ENCODE measurements at regions not wholly inside any gene's neighbourhood (a gene's known extent, or its start where the extent isn't known, plus 50 kb on each side); places are given as distances from the start of the nearest gene placed in this dataset.

DNA sequence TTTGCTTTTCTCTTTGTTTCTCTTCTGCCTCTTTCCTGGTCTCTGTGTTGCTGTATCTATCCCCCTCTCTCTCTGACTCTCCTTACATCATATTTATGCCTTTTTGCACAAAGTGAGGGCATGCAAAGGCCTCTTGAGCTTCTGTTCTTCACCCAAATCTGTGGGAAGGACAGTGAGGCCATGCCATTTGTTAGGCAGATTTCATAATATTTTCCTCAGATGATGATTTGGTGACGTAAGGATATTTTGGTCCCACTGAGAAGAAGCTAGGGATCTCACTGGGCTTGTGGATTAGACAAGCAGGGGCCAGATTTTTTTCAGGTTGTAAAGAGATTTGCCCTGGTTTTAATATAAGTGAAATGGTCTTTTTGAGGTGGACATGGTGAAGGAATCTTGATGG is 249.4 kb upstream of the USP24 start:
- Histone ChIP-seq H3K9me3 (ENCODE audit: low read length) (no peaks in the 10 kb centered on the region), H4K20me1 (ENCODE audit: insufficient read depth, low read length) (no peaks in the 10 kb centered on the region), H3K36me3 (ENCODE audit: insufficient read depth, low read length) (no peaks in the 10 kb centered on the region), H3K4me3 (ENCODE audit: low read depth, low read length, poor library complexity, severe bottlenecking) (no peak overlapping the region), H2AFZ (ENCODE audit: low read length) (no peak overlapping the region), H3K4me1 (ENCODE audit: insufficient read depth, low read length, poor library complexity, severe bottlenecking) (no peaks in the 10 kb centered on the region), H3K4me2 (ENCODE audit: low read length) (no peak overlapping the region), H3K27ac (ENCODE audit: low read depth, low read length, poor library complexity, severe bottlenecking) (no peak overlapping the region), H3K79me2 (ENCODE audit: insufficient read depth, low read depth, low read length) (no peaks in the 10 kb centered on the region), H3K9me2 (ENCODE audit: insufficient read depth, low read length) (no peaks in the 10 kb centered on the region)
- POLR2A ChIA-PET: interaction anchor here (0.8 to 1.0 kb wide), 2 partner anchors 8 to 231 kb away, joined by 3 read pairs; no protein-coding TSS in a partner anchor
- CTCF ChIA-PET (ENCODE audit: unreplicated experiment): interaction anchor here (1.0 kb wide), 1 partner anchor 8 kb away, joined by 3 read pairs; no protein-coding TSS in a partner anchor
- intact Hi-C loops (cut with micrococcal nuclease; ENCODE audit: unreplicated experiment): no loop called here
- no TSS peak for BruUV-seq (replicated peaks)
- no peak for DNase-seq (ENCODE audit: low spot score)
- TF ChIP-seq, protein P1, sequence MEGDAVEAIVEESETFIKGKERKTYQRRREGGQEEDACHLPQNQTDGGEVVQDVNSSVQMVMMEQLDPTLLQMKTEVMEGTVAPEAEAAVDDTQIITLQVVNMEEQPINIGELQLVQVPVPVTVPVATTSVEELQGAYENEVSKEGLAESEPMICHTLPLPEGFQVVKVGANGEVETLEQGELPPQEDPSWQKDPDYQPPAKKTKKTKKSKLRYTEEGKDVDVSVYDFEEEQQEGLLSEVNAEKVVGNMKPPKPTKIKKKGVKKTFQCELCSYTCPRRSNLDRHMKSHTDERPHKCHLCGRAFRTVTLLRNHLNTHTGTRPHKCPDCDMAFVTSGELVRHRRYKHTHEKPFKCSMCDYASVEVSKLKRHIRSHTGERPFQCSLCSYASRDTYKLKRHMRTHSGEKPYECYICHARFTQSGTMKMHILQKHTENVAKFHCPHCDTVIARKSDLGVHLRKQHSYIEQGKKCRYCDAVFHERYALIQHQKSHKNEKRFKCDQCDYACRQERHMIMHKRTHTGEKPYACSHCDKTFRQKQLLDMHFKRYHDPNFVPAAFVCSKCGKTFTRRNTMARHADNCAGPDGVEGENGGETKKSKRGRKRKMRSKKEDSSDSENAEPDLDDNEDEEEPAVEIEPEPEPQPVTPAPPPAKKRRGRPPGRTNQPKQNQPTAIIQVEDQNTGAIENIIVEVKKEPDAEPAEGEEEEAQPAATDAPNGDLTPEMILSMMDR (conservative IDR thresholded peaks at IDR 0.05; ENCODE audit: low read length): no peak
- no peak for TF ChIP-seq EZH2phosphoT487 (IDR thresholded peaks at IDR 0.05; ENCODE audit: borderline replicate concordance, low read depth, low read length)

DNA sequence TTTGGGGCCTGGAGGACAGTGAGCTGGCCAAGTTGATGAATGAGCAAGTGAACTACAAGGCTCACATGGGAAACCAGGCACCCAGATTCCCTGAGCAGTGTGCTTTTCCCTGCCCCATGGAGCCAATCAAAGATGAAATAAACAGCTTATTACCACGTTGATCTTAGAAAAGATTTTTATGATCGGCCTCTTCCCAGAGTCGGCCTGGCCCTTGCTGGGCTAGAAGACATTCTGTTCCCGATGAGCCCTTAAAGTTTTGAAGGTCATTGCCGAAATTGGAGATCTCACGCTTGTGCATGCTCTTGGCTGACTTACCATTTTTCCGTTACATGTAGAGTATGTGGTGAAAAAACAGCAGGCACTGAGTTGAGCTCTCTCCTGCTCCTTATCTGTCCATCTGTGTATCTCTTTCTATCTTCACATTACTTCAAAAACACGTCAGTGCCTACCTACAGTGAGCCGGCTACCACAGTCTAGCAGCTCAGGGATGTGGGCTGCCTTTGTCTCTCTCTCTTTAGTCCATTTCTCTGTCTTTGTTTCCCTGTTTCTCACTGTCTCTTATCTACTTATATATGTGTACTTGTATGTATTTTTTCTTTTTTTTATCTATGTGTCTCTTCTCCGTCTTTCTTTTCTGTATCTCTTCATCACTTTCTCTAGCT is 248.8 kb upstream of the USP24 start:
- CTCF ChIA-PET (ENCODE audit: unreplicated experiment): interaction anchor here (1.0 kb wide), 1 partner anchor 9 kb away, joined by 3 read pairs; no protein-coding TSS in a partner anchor
- Histone ChIP-seq H3K79me2 (ENCODE audit: insufficient read depth, low read depth, low read length) (no peaks in the 10 kb centered on the region), H3K9me2 (ENCODE audit: insufficient read depth, low read length) (no peaks in the 10 kb centered on the region), H3K27ac (ENCODE audit: low read depth, low read length, poor library complexity, severe bottlenecking) (no peak overlapping the region), H3K4me3 (ENCODE audit: low read depth, low read length, poor library complexity, severe bottlenecking) (no peak overlapping the region), H3K9me3 (ENCODE audit: low read length) (no peaks in the 10 kb centered on the region), H3K4me1 (ENCODE audit: insufficient read depth, low read length, poor library complexity, severe bottlenecking) (no peaks in the 10 kb centered on the region), H2AFZ (ENCODE audit: low read length) (no peak overlapping the region), H4K20me1 (ENCODE audit: insufficient read depth, low read length) (no peaks in the 10 kb centered on the region), H3K36me3 (ENCODE audit: insufficient read depth, low read length) (no peaks in the 10 kb centered on the region), H3K4me2 (ENCODE audit: low read length) (no peak overlapping the region)
- TF ChIP-seq, protein P1 (conservative IDR thresholded peaks at IDR 0.05; ENCODE audit: low read length): no peak
- no peak for TF ChIP-seq EZH2phosphoT487 (IDR thresholded peaks at IDR 0.05; ENCODE audit: borderline replicate concordance, low read depth, low read length)
- POLR2A ChIA-PET: interaction anchor here (1.0 kb wide), 1 partner anchor 9 kb away, joined by 3 read pairs; no protein-coding TSS in a partner anchor
- intact Hi-C loops (cut with micrococcal nuclease; ENCODE audit: unreplicated experiment): no loop called here
- no peak for DNase-seq (ENCODE audit: low spot score)
- BruUV-seq (replicated peaks): no TSS peak

DNA sequence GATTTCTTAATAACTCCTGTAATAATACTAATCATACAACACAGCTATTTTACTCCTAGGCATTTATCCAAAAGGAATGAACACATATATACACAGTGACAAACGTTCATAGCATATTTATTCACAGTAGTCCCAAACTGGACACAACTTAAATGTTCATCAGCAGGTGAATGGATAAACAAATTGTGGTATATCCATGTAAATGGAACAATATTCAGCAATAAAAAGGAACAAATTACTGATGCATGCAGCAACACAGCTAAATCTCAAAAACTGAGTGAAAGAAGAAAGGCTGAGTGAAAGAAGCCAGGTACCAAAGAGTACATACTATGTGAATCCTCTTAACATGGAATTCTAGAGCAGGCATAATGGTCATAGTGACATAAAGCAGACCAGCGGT is 242.7 kb upstream of the USP24 start:
- Histone ChIP-seq H3K9me3 (ENCODE audit: low read length) (no peaks in the 10 kb centered on the region), H3K27ac (ENCODE audit: low read depth, low read length, poor library complexity, severe bottlenecking) (no peak overlapping the region), H3K9me2 (ENCODE audit: insufficient read depth, low read length) (no peaks in the 10 kb centered on the region), H3K4me3 (ENCODE audit: low read depth, low read length, poor library complexity, severe bottlenecking) (no peak overlapping the region), H3K4me1 (ENCODE audit: insufficient read depth, low read length, poor library complexity, severe bottlenecking) (no peaks in the 10 kb centered on the region), H3K4me2 (ENCODE audit: low read length) (no peak overlapping the region), H3K36me3 (ENCODE audit: insufficient read depth, low read length) (no peaks in the 10 kb centered on the region), H3K79me2 (ENCODE audit: insufficient read depth, low read depth, low read length) (no peaks in the 10 kb centered on the region), H4K20me1 (ENCODE audit: insufficient read depth, low read length) (no peaks in the 10 kb centered on the region), H2AFZ (ENCODE audit: low read length) (no peak overlapping the region)
- ChIA-PET CTCF (ENCODE audit: unreplicated experiment) (no interaction called here), POLR2A (no interaction called here)
- TF ChIP-seq EZH2phosphoT487 (IDR thresholded peaks at IDR 0.05; ENCODE audit: borderline replicate concordance, low read depth, low read length): no peak
- TF ChIP-seq, protein P1 (conservative IDR thresholded peaks at IDR 0.05; ENCODE audit: low read length): no peak
- intact Hi-C loops (cut with micrococcal nuclease; ENCODE audit: unreplicated experiment): no loop called here
- DNase-seq (ENCODE audit: low spot score): no peak
- no TSS peak for BruUV-seq (replicated peaks)
